ENCODE measurements at regions not wholly inside any gene's neighbourhood (a gene's known extent, or its start where the extent isn't known, plus 50 kb on each side); places are given as distances from the start of the nearest gene placed in this dataset.

- no peak overlapping the region for H3K4me3 ChIP-seq (ENCODE audit: low read depth, low read length)
- no peak for DNase-seq (ENCODE audit: low read depth)
- no peak for TF ChIP-seq CTCF (IDR thresholded peaks at IDR 0.05; ENCODE audit: insufficient read depth, low read depth, low read length, missing control alignments)
These were observed 764.6 kb downstream of the TBC1D32 start for GRCh38 chr6:120569714-120570113.

- no peak for TF ChIP-seq CTCF (IDR thresholded peaks at IDR 0.05; ENCODE audit: insufficient read depth, low read depth, low read length, missing control alignments)
These were observed 769.5 kb downstream of the TBC1D32 start for GRCh38 chr6:120564779-120565178.

DNA sequence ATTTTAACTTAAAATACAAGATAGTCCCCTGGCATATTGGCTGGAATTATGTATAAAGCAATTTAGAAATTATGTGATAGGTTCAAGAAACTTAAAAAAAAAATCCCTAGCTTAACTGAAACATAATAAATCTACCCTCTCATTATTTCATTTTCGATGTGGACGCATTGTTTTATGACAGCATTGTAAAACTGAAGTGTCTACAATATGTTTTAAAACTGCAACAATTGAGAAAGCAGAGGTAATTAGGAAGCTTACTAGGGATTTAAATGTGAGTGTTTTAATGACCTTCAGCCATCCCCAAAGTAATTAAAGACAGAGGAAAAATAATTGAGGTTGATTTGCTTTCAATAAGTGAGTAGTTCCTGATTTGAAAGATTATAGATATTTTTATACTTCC lies 776.0 kb downstream of the TBC1D32 start:
- TF ChIP-seq CTCF (IDR thresholded peaks at IDR 0.05; ENCODE audit: insufficient read depth, low read depth, low read length, missing control alignments) = no peak
- no peak overlapping the region for H3K4me3 ChIP-seq (ENCODE audit: low read depth, low read length)
- DNase-seq (ENCODE audit: low read depth) = no peak

More at GRCh38 chr6:120564779-120565178, 769.5 kb downstream of the TBC1D32 start:
- H3K4me3 ChIP-seq (ENCODE audit: low read depth, low read length) = no peak overlapping the region
- DNase-seq (ENCODE audit: low read depth) = no peak

DNA sequence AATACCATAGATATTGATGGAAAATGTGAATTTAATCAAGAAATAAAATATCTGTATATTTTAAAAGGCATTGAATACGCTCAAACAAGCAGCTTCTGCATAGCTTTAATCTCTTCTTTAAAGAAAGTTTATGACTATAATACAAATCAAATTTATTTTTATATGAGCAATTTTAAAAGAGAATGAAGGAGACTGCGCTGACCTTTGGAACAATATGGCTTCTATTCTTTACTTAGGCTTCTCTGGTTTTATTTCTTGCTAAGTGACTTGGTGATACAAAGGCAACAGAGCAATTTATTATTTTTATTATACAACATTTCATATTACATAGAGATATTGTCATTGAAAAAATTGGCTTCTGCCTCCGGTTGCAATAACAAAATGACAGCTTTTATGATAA lies 776.7 kb downstream of the TBC1D32 start:
- H3K4me3 ChIP-seq (ENCODE audit: low read depth, low read length) = no peak overlapping the region
- no peak for DNase-seq (ENCODE audit: low read depth)
- no peak for TF ChIP-seq CTCF (IDR thresholded peaks at IDR 0.05; ENCODE audit: insufficient read depth, low read depth, low read length, missing control alignments)

GRCh38 chr6:120556491-120556890 lies 777.8 kb downstream of the TBC1D32 start:
- H3K4me3 ChIP-seq (ENCODE audit: low read depth, low read length) = no peak overlapping the region
- DNase-seq (ENCODE audit: low read depth) = no peak
- TF ChIP-seq CTCF (IDR thresholded peaks at IDR 0.05; ENCODE audit: insufficient read depth, low read depth, low read length, missing control alignments) = no peak

DNA sequence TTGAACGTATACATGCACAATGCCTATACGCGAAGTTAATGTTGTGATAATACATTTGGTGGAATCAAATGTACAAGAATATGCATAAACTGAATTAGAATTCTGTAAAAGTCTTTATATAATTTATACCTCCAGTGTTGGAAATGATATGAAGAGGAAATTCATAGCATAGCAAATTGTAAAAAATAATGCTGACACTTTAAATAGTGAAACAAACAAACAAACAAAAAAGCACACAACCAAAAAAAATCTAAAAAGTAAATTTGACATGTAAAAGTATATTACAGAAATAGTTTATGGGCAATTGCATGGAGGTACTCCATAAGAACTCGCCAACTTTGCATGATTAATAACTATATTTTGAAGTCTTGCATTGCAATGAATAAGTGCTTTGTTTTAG lies 780.9 kb downstream of the TBC1D32 start:
- TF ChIP-seq CTCF (IDR thresholded peaks at IDR 0.05; ENCODE audit: insufficient read depth, low read depth, low read length, missing control alignments) = no peak
- no peak overlapping the region for H3K4me3 ChIP-seq (ENCODE audit: low read depth, low read length)
- DNase-seq (ENCODE audit: low read depth) = no peak

DNA sequence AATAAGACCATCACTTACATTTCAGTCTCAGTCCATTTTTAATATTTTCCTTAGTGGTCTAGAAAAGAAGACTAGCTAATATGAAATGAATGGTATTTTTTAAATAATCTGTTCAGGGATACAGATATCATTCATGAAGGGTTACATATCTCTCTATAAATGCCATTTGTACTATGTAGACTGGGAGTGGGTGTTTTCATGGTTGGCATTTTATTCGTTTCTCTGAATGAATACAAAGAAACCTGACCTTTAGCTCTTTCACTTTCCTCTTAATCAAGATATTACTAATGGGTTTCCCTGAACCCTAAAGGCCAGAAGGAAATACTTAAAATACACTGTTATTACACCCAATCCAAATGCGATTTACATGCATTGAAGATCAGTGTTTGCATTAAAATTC lies 788.9 kb downstream of the TBC1D32 start:
- H3K4me3 ChIP-seq (ENCODE audit: low read depth, low read length) = no peak overlapping the region
- TF ChIP-seq CTCF (IDR thresholded peaks at IDR 0.05; ENCODE audit: insufficient read depth, low read depth, low read length, missing control alignments) = no peak
- DNase-seq (ENCODE audit: low read depth) = no peak

Data from GM12865 (cell line).